ENCODE measurements at regions not wholly inside any gene's neighbourhood (a gene's known extent, or its start where the extent isn't known, plus 50 kb on each side); places are given as distances from the start of the nearest gene placed in this dataset.
"Not testable (repeated sequence)": the region's sequence is repeated elsewhere in the genome, so short reads cannot be mapped to it uniquely, and the experiment has no call there.

DNA sequence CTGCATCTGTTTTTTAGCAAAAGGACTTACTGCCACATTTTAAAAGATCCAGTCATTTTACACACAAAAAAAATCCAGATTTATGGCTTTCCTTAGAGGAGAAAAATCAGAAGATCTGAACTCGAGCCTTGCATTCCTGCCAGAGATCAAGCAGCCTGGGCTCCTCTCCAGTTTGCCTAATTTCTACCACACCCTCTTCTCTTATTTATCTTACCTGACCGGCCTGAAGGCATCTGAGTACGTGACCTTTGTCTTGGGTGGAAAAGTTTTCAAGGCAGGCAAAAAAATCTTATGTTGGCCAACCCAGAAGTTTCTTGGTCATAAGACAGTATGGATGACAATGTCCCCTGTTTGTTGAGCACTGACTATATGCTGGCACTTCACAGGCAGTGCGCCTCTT lies 60.3 kb downstream of the CHRD start:
- peak; percentile 57 for DNase-seq (ENCODE audit: low spot score)

DNA sequence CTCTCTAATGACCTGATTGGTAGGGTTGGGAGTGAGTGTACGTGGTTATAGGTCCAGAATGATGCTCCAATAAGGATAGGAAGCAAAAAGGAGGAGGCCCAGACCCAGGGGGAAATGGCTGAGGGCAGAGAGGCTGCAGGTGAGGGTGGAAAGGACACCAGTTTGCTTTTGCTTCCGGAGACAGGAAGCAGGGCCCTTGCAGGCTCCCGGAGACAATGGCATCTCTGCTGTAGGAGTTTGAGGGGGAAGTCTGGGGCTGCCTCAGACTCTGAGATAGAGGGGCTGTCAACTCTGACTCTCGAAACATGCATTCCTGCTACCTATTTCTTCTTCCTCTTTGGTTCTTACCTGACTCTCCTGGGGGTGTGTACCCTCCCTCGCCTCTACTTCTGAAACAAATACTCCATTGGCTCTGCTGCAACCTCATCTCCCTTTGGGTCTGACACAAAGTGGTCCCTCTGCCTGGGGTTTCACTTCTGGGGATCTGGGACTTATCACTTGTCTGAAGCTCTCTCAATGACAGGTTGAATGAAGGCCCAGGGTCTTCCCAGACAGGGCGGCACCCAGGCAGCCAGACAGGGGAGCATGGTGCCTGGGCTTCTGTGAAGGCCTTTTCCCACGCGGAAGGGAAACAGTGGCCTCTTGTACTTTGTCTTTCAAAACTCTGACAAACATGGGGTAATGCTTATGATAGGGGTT lies 61.5 kb downstream of the CHRD start:
- DNase-seq (ENCODE audit: low spot score), result peak; percentile 40

DNA sequence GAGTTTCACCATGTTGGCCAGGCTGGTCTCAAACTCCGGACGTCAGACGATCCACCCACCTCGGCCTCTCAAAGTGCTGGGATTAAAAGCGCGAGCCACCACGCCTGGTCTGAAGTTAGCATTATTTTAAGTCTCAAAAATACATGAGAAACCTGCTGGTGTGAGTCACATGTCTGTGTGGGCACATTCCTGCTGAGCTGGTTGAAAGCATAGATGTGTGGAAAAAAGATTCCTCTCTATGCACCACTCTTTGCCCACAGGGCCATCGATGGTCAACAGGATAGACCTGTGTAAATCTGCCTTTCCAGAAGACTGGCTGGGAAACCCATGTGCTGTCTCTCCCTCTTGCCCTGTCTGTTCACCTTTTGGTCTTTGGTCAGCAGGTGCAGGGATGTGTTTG lies 63.5 kb downstream of the CHRD start:
- peak; percentile 34 for DNase-seq (ENCODE audit: low spot score)

DNA sequence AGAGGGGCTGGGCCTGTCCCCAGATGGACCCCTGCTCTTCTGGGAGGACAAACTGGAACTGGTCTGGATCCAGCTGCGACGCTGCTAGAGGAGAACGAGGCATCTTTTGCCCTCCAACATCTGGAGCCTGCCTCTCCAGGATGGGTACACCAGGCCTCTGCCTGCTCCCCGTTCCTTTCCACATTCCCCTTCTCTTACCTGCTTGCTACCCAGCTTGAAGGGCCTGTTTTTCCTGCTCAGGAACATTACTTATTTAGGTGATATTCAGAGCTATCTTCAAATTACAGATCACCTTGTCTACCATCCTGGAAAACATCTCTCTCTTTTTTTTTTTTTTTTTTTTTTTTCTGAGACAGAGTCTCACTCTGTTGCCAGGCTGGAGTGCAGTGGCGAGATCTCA lies 64.0 kb downstream of the CHRD start:
- DNase-seq (ENCODE audit: low spot score), result peak; percentile 77

DNA sequence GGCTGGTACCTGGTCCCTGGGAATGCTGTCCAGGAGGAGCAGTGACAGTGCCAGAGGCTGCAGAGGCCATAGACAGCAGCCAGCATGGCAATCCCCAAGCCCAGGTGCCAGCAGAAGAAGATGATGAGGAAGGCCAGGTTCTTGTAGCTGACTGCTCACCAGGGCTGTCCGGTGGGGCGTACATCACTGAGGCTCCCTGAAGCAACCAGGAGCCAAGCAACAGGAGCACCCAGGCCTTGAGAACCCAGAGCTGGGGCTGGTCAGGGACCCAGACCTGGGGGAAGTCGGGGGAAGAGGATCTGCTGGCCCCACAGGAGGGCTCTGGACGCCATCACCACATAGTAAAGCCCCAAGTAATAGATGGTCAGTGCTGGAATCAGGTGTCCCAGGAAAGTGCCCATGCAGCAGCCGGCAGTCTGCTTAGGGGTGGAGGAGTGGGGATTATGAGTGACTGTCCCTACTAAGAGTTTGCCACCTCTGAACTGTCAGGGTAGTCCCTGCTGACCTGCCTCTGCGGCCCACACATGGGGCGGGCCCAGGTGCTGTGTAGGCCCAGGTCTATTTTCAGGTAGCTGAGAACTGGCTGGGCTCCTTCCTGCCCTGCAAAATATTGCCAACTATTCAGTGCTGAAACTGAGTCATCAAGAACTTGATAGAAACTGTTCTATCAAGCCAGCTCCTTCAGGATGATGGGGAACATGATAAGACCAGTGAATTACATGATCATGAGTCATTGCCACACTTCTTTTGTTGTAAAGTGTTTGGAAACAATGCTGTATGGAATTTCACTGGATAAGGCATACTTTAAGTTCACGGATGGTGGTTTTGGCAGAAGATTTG lies 68.7 kb downstream of the CHRD start:
- peak; percentile 9 for DNase-seq (ENCODE audit: low spot score)

DNA sequence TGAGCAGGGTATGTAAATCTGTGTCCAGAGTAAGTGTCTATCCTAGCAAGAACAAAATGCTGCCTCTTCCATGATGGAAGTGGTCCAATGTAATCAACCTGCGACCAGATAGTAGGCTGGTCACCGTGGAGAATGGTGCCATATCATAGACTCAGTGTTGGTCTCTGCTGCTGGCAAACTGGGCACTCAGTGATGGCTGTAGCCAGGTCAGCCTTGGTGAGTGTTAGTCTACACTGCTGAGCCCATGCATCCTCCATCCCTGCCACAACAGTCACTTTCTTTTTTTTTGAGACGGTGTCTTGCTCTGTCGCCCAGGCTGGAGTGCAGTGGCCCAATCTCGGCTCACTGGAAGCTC lies 69.3 kb downstream of the CHRD start:
- DNase-seq (ENCODE audit: low spot score), result no peak

DNA sequence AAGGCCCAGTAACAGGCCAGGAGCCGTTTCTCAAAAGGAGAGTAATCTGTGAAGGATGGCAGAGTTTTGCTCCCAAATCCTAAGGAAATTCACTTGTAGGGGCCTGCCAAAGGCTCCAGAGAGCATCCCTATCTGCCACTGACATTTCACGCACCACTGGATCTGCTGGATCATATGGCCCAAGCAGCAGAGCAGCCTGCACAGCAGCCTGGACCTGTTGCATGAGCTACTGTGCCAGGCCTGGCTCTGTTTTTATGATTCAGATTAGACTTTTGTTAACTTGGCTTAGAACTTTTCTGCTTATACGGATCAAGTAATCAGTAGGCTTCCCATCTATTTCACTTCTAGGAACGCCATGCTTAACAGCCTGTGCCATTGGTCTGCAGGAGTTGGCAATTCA lies 70.7 kb downstream of the CHRD start:
- DNase-seq (ENCODE audit: low spot score), result no peak

DNA sequence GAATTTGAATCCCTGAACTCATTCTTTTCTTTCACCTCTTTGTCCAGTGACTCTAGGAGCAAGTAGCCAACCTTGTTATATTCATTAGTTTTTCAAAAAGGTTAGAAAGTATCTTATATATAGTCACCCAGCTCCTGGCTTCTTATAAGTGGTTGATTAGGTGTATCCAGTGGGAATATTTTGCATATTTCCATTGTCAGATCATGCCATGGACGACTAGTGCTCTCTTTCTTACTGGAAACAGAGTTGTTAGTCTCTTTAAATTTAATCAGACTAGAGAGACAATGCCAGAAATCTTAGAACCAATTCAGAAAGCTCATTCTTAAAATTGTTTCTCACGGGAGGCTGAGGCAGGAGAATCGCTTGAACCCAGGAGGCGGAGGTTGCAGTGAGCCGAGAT lies 73.4 kb downstream of the CHRD start:
- DNase-seq (ENCODE audit: low spot score), result no peak

DNA sequence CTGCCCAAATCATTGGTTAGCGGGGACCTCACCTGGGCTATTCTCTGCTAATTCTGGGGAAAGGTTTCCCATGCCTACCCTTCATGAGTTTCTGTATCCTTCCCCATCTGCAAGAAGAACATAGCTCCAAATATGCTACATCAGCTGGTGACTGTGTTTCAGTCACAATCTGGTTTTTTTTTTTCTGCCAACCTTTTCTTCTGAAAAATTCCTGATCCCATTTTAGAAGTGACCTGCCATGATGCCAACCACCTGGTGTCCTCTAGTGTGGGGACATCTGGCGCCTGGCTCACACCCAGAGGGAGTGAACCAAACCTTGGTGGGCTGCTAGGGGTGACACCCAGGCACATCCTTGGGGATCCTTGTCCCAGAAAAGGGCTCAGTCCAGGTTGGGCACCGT lies 76.1 kb downstream of the CHRD start:
- no peak for DNase-seq (ENCODE audit: low spot score)

DNA sequence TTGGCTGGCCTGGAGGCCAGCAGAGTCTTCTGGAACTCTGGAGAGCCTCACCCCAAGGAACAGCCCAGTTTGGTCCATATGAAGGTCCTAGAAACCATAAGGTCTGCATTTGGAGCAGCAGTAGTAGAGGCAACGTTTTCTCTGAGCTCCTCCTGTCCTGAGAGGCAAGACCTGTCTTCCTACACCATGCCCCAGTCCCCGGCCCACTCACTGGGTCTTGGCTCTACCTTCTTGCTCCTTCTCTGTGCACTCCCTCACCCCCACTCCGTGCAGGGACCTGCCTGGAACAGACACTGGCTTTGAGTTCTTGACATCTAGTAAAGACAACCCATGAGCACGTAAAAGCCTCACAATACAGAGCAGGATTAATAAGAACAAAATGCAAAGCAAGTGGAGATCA lies 76.6 kb downstream of the CHRD start:
- no peak for DNase-seq (ENCODE audit: low spot score)

DNA sequence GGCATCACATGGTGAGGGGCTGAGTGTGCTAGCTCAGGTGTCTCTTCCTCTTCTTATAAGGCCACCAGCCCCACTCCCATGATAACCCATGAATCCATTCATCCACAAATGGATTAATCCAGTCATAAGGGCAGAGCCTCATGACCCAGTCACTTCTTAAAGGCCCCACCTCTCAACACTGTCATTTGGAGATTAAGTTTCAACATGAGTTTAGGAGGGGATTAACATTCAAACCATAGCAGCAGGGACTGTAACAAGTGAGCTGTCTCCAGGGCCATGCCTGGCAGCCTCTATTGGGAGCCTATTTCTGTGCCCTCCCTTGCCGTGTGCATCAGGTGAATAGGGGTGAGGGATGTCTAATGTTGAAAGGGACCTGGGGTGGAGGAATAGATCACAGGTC lies 77.5 kb downstream of the CHRD start:
- DNase-seq (ENCODE audit: low spot score), result no peak

DNA sequence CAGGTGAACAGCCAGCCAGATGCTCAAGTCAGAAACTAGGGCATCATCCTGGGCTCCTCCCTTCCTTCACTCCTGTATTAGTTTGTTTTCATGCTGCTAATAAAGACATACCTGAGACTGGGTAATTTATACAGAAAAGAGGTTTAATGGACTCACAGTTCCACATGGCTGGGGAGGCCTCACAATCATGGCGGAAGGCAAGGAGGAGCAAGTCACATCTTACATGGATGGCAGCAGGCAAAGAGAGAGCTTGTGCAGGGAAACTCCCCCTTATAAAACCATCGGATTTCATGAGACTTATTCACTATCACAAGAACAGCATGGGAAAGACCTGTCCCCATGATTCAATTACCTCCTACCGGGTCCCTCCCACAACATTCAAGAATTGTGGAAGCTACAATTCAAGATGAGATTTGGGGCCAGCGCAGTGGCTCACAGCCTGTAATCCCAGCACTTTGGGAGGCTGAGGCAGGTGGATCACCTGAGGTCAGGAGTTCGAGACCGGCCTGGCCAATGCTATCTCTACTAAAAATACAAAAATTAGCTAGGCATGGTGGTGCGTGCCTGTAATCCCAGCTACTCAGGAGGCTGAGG lies 78.0 kb downstream of the CHRD start:
- DNase-seq (ENCODE audit: low spot score), result not testable (repeated sequence)

DNA sequence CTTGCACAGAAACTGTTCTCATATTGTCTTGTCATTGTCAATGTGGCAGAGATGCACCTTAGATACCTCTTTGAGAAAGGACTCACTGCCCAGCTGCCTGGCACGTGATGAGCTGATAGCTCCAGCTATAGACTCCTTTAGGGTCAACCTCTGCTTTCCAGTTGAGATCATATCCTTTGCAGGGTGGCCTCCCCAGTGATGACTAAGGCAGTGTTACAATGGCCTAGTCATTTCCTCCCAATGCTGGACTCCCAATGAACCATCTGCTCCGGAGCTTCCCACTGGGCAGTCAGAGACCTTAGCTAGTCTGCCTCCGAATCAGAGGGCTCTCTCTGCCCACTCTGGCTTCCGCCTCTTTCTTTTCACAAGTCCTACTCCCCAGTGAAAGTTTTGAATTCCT lies 79.5 kb downstream of the CHRD start:
- DNase-seq (ENCODE audit: low spot score), result no peak

DNA sequence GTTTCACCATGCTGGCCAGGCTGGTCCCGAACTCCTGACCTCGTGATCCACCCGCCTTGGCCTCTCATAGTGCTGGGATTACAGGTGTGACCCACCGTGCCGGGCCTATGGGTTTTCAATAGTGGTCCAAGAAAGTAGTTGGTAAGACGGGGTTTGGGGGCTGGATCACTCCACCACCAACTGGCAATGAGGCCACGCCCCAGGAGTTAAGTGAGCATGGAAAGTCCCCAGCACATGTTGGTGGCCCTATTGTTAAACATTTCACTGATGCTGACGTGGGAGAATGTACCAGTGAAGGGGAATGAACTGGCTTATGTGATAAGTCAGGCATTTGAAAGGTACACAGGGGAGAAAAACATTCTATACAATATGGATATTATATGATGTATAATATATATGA lies 80.4 kb downstream of the CHRD start:
- DNase-seq (ENCODE audit: low spot score), result no peak

DNA sequence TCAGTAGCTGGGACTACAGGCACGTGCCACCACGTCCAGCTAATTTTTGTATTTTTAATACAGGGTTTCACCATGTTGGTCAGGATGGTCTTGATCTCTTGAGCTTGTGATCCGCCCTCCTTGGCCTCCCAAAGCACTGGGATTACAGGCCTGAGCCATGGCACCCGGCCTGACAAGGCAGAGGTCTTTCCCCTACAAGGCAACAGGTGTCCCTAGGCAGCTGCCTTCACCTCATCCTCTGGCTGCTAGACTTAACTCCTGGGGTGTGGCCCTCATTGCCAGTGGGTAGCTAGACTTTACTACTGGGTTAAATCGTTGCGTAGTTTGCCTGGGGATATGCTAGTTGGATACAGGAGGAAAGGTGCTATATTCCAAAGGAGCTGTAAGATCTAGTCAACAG lies 81.4 kb downstream of the CHRD start:
- DNase-seq (ENCODE audit: low spot score), result no peak

DNA sequence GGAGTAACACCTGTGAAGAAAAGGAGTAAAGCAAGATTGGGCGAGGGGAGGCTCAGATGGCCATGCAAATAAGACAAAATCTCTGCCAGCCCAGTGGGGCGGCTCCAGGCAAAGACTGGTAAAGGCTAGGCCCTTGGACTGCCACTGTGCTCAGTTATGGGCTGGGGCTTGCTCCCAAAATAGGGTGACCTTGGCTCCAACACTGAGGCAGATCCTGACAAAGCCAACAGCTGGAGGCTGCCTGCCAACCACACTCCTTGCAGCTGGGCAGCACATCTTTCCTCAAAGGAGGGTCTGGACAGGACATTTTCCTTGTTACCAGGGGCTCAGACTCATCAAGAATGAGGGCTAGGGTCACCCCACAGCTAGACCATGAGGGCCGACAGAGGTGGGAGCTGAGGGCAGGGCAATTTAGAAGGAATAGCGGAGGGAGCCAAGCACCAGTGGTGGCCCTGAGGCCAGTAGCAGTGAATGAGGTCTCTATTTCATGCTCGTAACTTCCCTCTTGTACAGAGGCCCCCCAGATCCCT lies 86.1 kb downstream of the CHRD start:
- DNase-seq (ENCODE audit: low spot score), result no peak

DNA sequence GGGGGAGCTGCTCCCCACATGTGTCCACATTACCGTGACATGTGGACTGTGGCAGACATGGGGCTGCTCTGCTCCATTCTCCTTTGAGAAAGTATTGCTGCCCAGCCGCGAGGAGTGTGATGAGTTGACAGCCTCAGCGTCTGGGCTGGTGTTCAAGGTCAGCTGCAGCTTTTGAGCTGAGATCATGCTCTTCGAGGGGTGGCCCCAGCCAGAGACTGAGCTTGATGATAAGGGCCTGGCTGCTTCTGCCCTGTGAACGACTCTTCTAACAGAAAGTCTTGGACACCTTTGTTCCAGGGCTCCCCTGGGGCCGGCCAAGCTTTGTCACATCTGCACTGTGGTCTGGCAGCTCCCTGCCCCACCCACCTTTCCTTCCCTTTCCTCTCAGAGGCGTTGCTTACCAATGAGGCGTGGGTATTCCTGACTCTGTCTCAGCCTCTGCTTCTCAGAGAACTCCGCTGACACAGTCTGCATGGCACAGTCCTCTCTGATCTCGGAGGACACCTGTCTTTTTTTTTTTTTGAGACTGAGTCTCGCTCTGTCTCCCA lies 86.6 kb downstream of the CHRD start:
- DNase-seq (ENCODE audit: low spot score), result peak; percentile 72

DNA sequence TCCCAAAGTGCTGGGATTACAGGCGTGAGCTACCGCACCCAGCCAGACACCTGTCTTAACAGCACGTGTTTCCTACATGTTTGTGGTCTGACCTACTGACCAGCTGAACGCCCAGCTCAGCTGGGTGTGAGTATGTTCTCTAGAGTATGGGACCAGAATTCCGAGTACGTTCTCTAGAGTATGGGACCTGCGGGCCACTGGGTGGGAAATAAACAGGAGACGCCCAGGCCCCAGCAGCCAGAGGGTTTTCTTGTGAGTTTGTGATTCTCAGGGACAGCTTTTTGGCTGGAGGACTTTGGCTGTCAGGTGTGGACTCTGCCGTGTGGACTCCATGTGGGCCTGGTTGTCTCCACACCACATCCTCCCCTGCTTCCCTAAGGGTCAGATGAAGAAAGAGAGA lies 87.3 kb downstream of the CHRD start:
- no peak for DNase-seq (ENCODE audit: low spot score)

DNA sequence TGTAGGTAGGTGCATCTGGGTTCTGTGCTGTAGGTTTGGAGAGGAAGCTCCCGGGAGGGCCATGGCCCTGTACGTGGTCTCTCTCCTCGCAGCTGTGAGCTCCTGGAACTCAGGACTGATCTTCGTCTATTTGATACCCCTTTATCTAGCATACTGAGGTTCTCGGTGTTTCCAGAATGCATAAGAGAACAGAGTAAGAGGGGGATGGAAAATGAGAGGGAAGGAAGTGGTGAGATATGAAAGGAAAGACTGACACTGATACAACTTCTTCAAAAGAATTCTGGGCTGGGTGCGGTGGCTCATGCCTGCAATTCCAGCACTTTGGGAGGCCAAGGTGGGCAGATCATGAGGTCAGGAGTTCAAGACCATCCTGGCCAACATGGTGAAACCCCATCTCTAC lies 90.7 kb downstream of the CHRD start:
- no peak for DNase-seq (ENCODE audit: low spot score)

DNA sequence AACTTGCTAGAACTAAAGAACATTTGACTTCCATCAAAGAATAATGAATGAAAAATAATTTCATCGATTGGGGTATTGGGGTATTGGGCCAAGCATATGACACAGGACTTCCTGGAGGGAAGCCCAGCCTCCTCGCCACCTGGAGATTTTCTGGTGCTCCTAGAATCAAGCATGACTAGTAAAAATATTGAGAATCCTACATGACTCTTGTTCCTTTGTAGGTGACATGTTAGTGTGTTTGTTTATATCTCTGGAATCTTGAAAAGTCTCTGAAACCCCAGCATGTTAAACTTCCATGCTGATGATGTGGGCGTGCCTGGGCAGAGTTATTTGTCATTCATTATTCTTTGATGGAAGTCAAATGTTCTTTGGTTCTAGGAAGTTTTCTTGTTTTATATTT lies 90.1 kb upstream of the EPHB3 start:
- DNase-seq (ENCODE audit: low spot score), result no peak

DNA sequence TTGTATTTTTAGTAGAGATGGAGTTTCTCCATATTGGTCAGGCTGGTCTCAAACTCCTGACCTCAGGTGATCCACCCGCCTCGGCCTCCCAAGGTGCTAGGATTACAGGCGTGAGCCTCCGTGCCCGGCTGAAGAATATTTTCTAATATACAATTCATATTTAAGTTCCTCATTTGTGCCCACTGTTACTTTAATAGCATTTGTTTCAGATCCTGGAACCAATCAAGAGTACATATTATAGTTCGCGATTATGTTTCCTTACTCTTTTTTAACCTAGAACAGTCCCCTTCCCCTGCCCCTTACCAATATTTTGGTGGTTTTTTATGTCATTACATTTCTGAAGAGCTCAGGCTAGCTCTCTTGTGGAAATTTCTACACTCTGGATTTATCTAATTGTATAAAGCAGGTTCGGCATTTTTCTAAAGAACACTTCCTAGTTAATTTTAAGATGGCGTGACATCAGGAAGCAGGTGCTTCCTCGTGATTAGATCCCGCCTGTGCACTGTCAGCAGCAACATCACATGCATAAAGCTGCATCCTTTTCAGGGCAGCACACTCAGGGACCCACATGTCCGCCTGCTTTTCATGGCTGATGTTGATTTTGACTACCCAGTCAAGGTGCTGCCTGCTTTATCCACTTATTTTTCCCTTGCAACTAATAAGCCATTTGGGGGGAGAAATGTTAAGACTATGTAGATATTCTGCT lies 88.7 kb upstream of the EPHB3 start:
- DNase-seq (ENCODE audit: low spot score), result peak; percentile 44

DNA sequence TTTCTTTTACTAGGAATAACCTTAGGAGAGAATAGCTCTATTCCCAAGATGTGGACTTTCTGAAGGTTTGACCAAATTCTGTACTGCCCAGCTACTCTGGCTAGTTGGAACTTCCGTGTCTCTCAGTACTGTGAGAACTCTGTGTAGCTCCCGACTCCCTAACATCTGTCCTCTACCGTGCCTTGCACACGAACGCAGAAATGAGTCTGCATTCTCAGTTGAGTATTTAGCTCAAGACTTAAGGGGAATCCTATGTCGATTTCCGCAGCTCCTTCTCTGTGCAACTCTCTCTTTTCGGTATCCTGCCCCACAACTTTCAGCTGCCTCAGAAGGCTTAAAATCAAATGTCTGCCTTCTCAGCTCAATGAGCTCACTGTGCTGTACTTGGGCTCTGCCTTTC lies 86.7 kb upstream of the EPHB3 start:
- no peak for DNase-seq (ENCODE audit: low spot score)

All from umbilical cord (tissue), 1 donor.